ENCODE measurements at regions not wholly inside any gene's neighbourhood (a gene's known extent, or its start where the extent isn't known, plus 50 kb on each side); places are given as distances from the start of the nearest gene placed in this dataset.

DNA sequence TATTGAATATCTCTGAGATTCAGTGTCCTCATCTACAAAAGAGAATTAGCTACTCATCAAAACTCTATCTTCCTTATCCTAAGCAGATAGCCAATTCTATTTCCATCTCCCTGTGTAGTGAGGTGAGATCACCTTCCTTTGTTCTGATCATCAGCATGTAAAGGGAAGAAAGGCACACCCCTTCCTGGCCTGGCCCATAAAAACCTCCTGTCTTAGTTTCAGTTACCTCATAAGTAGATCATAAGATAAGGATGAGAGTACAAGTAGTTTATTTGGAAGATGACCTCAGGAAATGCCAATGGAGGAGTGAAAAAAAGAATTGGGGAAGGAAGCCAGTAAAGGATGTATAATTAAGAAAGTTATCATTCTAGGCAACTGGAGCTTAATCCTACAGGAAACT is 114.5 kb upstream of the GADL1 start:
- H3K4me1 Mint-ChIP-seq (ENCODE audit: low read depth, unreplicated experiment) = peaks cover 28% of the 10 kb centered on the region
- peak; percentile 58 for FAIRE-seq

DNA sequence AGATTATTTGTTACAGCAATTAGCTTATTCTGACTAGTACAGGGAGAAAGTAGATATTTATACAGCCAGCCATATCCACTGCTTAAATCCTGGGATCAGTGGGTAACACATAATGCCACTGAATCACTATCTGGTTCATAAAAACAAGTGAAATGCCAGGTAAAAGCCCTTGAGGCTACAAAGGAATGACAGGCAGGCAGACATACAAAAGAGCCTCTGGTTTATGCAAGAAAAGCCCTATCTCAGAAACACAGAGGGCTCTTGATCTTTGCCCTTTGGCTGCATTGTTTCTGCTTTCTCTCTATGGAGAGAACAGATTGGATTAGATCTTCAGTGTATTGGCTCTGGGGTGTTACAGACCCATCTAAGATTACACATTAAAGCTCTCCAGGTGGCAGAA is 115.4 kb upstream of the GADL1 start:
- peak overlapping the region; percentile 38 for H3K27ac ChIP-seq (ENCODE audit: low read depth, low read length)
- H3K4me1 ChIP-seq (ENCODE audit: insufficient read depth, low read length) = peaks cover 26% of the 10 kb centered on the region
- no peak overlapping the region for H3K9ac ChIP-seq (ENCODE audit: low read length)
- no peak overlapping the region for H3K4me3 ChIP-seq (ENCODE audit: insufficient read depth, low read depth, low read length)
- H3K36me3 ChIP-seq (ENCODE audit: insufficient read depth, low read length) = no peaks in the 10 kb centered on the region
- FAIRE-seq = no peak
- Mint-ChIP-seq H3K27ac (ENCODE audit: unreplicated experiment) (peak overlapping the region; percentile 88), H3K36me3 (ENCODE audit: low read depth, unreplicated experiment) (no peaks in the 10 kb centered on the region), H3K9me3 (ENCODE audit: unreplicated experiment) (peaks cover 11% of the 10 kb centered on the region), H3K27me3 (ENCODE audit: low read depth, unreplicated experiment) (no peaks in the 10 kb centered on the region), H3K4me1 (ENCODE audit: low read depth, unreplicated experiment) (peaks cover 26% of the 10 kb centered on the region), H3K4me3 (ENCODE audit: unreplicated experiment) (no peak overlapping the region)
- H3K9me3 ChIP-seq (ENCODE audit: insufficient read depth, low read depth, low read length) = no peaks in the 10 kb centered on the region
- peak; percentile 49 for DNase-seq (ENCODE audit: low read depth)
- peak overlapping the region; percentile 45 for H3K4me2 ChIP-seq (ENCODE audit: low read length)
- no peak overlapping the region for H2AFZ ChIP-seq (ENCODE audit: low read depth, low read length)
- H3K79me2 ChIP-seq (ENCODE audit: insufficient read depth, low read length) = no peaks in the 10 kb centered on the region
- no peaks in the 10 kb centered on the region for H4K20me1 ChIP-seq (ENCODE audit: insufficient read depth, low read length)
- H3K27me3 ChIP-seq (ENCODE audit: insufficient read depth, low read length) = no peaks in the 10 kb centered on the region
- TF ChIP-seq EZH2 (IDR thresholded peaks at IDR 0.05; ENCODE audit: insufficient read depth, low read length) (no peak), CTCF (IDR thresholded peaks at IDR 0.05; ENCODE audit: insufficient read depth, low read depth, low read length) (no peak)

More for the DNA sequence above, 114.5 kb upstream of the GADL1 start:
- H3K36me3 Mint-ChIP-seq (ENCODE audit: low read depth, unreplicated experiment) = no peaks in the 10 kb centered on the region
- Histone ChIP-seq H3K9me3 (ENCODE audit: insufficient read depth, low read depth, low read length) (no peaks in the 10 kb centered on the region), H3K4me1 (ENCODE audit: insufficient read depth, low read length) (peaks cover 30% of the 10 kb centered on the region), H3K4me2 (ENCODE audit: low read length) (no peak overlapping the region), H3K9ac (ENCODE audit: low read length) (no peak overlapping the region), H3K27me3 (ENCODE audit: insufficient read depth, low read length) (no peaks in the 10 kb centered on the region), H3K79me2 (ENCODE audit: insufficient read depth, low read length) (no peaks in the 10 kb centered on the region), H3K4me3 (ENCODE audit: insufficient read depth, low read depth, low read length) (no peak overlapping the region), H3K27ac (ENCODE audit: low read depth, low read length) (no peak overlapping the region), H4K20me1 (ENCODE audit: insufficient read depth, low read length) (no peaks in the 10 kb centered on the region), H2AFZ (ENCODE audit: low read depth, low read length) (no peak overlapping the region), H3K36me3 (ENCODE audit: insufficient read depth, low read length) (no peaks in the 10 kb centered on the region)
- TF ChIP-seq CTCF (IDR thresholded peaks at IDR 0.05; ENCODE audit: insufficient read depth, low read depth, low read length) (no peak), EZH2 (IDR thresholded peaks at IDR 0.05; ENCODE audit: insufficient read depth, low read length) (no peak)
- no peak overlapping the region for H3K4me3 Mint-ChIP-seq (ENCODE audit: unreplicated experiment)
- peaks cover 11% of the 10 kb centered on the region for H3K9me3 Mint-ChIP-seq (ENCODE audit: unreplicated experiment)
- H3K27ac Mint-ChIP-seq (ENCODE audit: unreplicated experiment) = no peak overlapping the region
- H3K27me3 Mint-ChIP-seq (ENCODE audit: low read depth, unreplicated experiment) = no peaks in the 10 kb centered on the region
- DNase-seq (ENCODE audit: low read depth) = peak; percentile 75

DNA sequence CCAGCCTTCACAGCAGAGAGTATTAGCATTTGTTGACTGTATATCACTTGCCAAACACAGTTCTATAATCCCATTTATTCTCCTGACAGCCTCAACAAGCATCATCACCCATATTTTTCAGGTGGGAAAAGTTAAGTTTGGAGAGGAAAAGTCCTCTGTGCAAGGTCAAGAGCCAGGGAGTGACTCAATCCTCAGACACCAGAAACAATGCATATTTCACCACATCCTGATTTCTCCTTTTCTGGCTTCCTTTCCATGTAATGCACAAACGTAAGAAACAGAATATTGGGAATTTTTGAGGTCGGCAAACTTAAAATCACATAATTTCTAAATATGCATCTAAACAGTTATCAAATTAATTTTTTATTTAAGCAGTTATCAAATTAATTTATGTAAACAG is 116.0 kb upstream of the GADL1 start:
- H3K9ac ChIP-seq (ENCODE audit: low read length) = no peak overlapping the region
- H3K36me3 Mint-ChIP-seq (ENCODE audit: low read depth, unreplicated experiment) = no peaks in the 10 kb centered on the region
- H3K4me2 ChIP-seq (ENCODE audit: low read length) = peak overlapping the region; percentile 45
- H3K4me1 ChIP-seq (ENCODE audit: insufficient read depth, low read length) = peaks cover 24% of the 10 kb centered on the region
- H3K27ac ChIP-seq (ENCODE audit: low read depth, low read length) = peak overlapping the region; percentile 38
- no peaks in the 10 kb centered on the region for H3K27me3 Mint-ChIP-seq (ENCODE audit: low read depth, unreplicated experiment)
- H3K27me3 ChIP-seq (ENCODE audit: insufficient read depth, low read length) = no peaks in the 10 kb centered on the region
- peaks cover 22% of the 10 kb centered on the region for H3K4me1 Mint-ChIP-seq (ENCODE audit: low read depth, unreplicated experiment)
- no peaks in the 10 kb centered on the region for H4K20me1 ChIP-seq (ENCODE audit: insufficient read depth, low read length)
- peak overlapping the region; percentile 27 for H3K4me3 Mint-ChIP-seq (ENCODE audit: unreplicated experiment)
- no peaks in the 10 kb centered on the region for H3K79me2 ChIP-seq (ENCODE audit: insufficient read depth, low read length)
- DNase-seq (ENCODE audit: low read depth) (peak; percentile 90), FAIRE-seq (peak; percentile 60)
- no peak overlapping the region for H2AFZ ChIP-seq (ENCODE audit: low read depth, low read length)
- peak overlapping the region; percentile 88 for H3K27ac Mint-ChIP-seq (ENCODE audit: unreplicated experiment)
- no peak for TF ChIP-seq EZH2 (IDR thresholded peaks at IDR 0.05; ENCODE audit: insufficient read depth, low read length)
- no peak for TF ChIP-seq CTCF (IDR thresholded peaks at IDR 0.05; ENCODE audit: insufficient read depth, low read depth, low read length)
- H3K9me3 ChIP-seq (ENCODE audit: insufficient read depth, low read depth, low read length) = no peaks in the 10 kb centered on the region
- H3K4me3 ChIP-seq (ENCODE audit: insufficient read depth, low read depth, low read length) = no peak overlapping the region
- no peaks in the 10 kb centered on the region for H3K36me3 ChIP-seq (ENCODE audit: insufficient read depth, low read length)
- peaks cover 13% of the 10 kb centered on the region for H3K9me3 Mint-ChIP-seq (ENCODE audit: unreplicated experiment)
